ENCODE measurements at regions not wholly inside any gene's neighbourhood (a gene's known extent, or its start where the extent isn't known, plus 50 kb on each side); places are given as distances from the start of the nearest gene placed in this dataset.
A peak's percentile ranks its signal among the peaks of the same experiment; 100 is the strongest.

DNA sequence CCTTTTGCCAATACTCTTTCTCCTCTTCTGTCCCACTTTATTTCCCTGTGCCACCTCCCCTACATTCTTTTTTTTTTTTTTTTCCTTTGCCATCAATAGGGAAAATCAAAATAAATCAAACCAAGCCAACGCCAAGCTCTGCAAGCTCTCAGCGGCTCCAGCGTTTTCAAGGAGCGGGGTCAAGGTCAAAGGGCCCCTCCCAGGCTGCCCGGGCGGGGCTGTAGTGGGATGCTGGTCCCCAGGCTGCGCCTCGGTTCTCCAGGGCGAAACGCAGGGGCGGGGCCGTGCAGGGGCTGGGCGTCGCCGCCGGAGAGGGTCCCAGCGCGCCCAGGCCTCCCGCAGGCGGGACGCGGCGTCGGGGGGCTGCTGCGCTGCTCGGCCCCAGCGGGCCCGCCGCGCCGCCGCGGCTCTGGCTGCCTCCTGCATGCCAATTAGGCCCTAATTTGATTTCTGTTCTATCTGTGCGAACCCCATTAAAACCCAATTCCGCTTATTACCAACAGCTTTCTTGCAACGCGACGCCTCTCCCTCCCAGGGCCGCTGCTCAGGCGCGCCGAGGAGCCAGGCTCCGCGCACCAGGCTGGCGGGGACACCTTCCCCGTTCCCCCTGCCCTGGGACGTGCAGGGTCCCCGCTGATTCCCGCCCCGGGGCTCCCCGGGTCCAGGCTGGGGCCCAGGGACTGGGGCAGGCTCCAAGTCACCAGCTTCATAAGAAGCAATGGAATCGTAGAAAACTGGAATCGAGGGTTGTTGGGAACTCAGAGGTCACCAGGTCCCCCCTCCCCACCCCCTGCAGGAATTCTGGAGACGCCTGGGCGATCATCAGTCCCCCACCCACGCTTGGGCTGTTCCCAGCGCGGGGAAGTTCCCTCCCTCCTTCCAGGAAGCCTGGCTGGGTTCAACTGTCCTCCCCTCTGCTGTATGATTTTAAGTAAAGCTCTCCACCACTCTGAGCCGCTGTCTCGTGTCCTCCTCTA lies 50.7 kb upstream of the MAP1LC3B2 start:
- peak overlapping the region; percentile 26 for H3K4me3 ChIP-seq (ENCODE audit: low read depth, low read length)
- TF ChIP-seq, protein P1, sequence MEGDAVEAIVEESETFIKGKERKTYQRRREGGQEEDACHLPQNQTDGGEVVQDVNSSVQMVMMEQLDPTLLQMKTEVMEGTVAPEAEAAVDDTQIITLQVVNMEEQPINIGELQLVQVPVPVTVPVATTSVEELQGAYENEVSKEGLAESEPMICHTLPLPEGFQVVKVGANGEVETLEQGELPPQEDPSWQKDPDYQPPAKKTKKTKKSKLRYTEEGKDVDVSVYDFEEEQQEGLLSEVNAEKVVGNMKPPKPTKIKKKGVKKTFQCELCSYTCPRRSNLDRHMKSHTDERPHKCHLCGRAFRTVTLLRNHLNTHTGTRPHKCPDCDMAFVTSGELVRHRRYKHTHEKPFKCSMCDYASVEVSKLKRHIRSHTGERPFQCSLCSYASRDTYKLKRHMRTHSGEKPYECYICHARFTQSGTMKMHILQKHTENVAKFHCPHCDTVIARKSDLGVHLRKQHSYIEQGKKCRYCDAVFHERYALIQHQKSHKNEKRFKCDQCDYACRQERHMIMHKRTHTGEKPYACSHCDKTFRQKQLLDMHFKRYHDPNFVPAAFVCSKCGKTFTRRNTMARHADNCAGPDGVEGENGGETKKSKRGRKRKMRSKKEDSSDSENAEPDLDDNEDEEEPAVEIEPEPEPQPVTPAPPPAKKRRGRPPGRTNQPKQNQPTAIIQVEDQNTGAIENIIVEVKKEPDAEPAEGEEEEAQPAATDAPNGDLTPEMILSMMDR (IDR thresholded peaks at IDR 0.05; ENCODE audit: borderline replicate concordance, insufficient read depth, low read depth, low read length) = no peak

Measured in GM12875 (cell line).